ENCODE measurements at regions not wholly inside any gene's neighbourhood (a gene's known extent, or its start where the extent isn't known, plus 50 kb on each side); places are given as distances from the start of the nearest gene placed in this dataset.

DNA sequence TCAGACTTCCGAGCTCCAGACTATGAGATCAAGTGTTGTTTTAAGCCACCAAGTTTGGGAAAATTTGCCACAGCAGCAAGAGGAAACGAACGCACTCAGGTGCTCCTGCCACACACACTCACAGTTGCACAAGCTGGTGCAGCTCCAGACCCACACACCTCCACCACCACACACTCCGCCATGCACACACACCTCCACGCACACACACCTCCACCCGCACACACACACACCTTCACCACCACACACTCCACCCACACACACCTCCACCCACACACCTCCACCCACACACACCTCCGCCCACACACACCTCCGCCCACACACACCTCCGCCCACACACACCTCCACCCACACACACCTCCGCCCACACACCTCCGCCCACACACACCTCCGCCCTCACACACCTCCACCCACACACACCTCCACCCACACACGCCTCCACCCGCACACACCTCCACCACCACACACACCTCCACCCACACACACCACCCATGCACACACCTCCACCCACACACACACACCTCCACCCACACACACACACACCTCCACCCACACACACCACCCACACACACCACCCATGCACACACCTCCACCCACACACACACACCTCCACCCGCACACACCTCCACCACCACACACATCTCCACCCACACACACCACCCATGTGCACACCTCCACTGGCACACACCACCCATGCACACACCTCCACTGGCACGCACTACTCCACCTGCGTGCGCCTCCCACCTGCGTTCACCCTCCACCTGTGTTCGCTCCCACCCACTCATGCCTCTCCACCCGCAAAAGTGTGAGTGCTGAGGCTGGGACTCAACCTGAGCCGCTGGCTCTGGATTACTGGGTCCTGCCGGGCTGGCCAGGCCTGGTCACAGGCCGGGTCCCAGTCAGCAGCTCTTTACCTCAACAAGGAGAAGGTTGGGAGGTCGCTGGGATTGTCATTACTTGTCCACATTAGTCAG, 175.6 kb downstream of the BMP7 start:
- Mint-ChIP-seq H3K4me1 (ENCODE audit: low read depth, unreplicated experiment) (peaks cover 9% of the 10 kb centered on the region), H3K36me3 (ENCODE audit: insufficient read depth, unreplicated experiment) (peaks cover 13% of the 10 kb centered on the region), H3K9me3 (ENCODE audit: low read depth, unreplicated experiment) (no peaks in the 10 kb centered on the region), H3K27me3 (ENCODE audit: unreplicated experiment) (peaks cover 95% of the 10 kb centered on the region), H3K4me3 (ENCODE audit: low read depth, unreplicated experiment) (no peak overlapping the region), H3K27ac (ENCODE audit: unreplicated experiment) (no peak overlapping the region)
- TF ChIP-seq CTCF (IDR thresholded peaks at IDR 0.05; ENCODE audit: unreplicated experiment) = no peak
- intact Hi-C loops (cut with micrococcal nuclease; ENCODE audit: unreplicated experiment) = loop anchor here (5.0 kb wide), 1 partner anchor 241 kb away; no protein-coding TSS in a partner anchor
- no peak for DNase-seq
- no TSS peak for BruUV-seq (replicated peaks)
- CTCF ChIA-PET = interaction anchor here (0.9 to 3.2 kb wide), 6 partner anchors 10 to 256 kb away, joined by 3 to 35 read pairs (median 6); no protein-coding TSS in a partner anchor

DNA sequence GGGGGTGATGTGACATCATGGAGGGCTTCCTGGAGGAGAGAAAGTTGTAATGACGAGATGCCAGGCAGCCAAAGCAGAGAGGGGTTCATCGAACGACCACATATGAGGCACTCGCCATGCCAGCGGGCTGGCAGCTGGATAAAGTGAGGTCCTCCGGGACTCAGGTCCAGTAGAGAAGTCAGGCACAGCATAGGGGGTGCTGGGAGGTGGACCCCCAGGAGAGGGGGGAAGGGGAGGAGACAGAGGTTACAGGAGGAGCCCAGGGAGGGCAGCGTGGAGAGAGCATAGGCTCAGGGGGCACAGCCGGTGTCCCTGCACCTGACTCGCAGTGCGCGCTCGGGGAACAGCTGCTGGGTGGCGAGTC, 174.7 kb downstream of the BMP7 start:
- intact Hi-C loops (cut with micrococcal nuclease; ENCODE audit: unreplicated experiment) = loop anchor here (5.0 kb wide), 1 partner anchor 241 kb away; no protein-coding TSS in a partner anchor
- H3K27ac Mint-ChIP-seq (ENCODE audit: unreplicated experiment) = no peak overlapping the region
- no peak for DNase-seq
- peaks cover 13% of the 10 kb centered on the region for H3K36me3 Mint-ChIP-seq (ENCODE audit: insufficient read depth, unreplicated experiment)
- peaks cover 95% of the 10 kb centered on the region for H3K27me3 Mint-ChIP-seq (ENCODE audit: unreplicated experiment)
- H3K4me1 Mint-ChIP-seq (ENCODE audit: low read depth, unreplicated experiment) = peaks cover 9% of the 10 kb centered on the region
- CTCF ChIA-PET = interaction anchor here (3.1 to 3.2 kb wide), 2 partner anchors 241 to 255 kb away, joined by 29 to 35 read pairs; no protein-coding TSS in a partner anchor
- BruUV-seq (replicated peaks) = no TSS peak
- no peaks in the 10 kb centered on the region for H3K9me3 Mint-ChIP-seq (ENCODE audit: low read depth, unreplicated experiment)
- no peak overlapping the region for H3K4me3 Mint-ChIP-seq (ENCODE audit: low read depth, unreplicated experiment)
- no peak for TF ChIP-seq CTCF (IDR thresholded peaks at IDR 0.05; ENCODE audit: unreplicated experiment)

DNA sequence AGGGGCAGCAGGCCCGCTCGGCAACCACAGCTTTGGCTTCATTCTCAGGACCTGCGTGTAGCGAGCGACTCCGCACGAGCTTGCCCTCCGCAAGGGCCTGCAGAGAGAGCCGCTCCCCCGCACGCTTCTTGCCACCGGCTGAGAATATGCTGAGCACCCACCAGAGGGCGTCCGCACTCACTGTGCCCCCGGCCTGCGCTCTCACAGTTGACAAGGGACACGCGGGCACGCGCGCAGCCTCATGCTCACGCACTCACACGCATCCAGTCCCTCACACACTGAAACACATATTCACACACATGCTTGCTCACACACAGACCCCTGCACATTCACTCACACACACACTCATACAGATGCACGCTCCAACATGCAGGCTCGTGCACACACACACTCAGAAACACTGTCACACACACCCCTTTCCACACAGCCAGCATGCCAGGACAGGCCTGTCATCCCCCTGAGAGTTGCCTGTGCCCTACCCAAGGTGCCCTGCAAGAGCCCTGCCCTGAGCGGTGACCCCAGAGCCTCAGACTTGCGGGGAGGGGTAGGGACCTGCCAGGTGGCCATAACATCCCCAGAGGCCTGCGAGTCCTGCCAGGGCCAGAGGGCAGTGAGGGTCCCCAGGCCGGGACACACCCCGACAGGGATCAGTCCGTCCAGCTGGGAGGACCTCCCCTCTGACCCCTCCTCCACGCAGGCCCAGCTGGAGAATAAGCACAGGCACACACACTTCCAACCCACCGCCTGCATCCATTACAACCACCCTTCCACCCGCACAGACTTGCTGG, 174.1 kb downstream of the BMP7 start:
- Mint-ChIP-seq H3K4me3 (ENCODE audit: low read depth, unreplicated experiment) (no peak overlapping the region), H3K27ac (ENCODE audit: unreplicated experiment) (no peak overlapping the region), H3K4me1 (ENCODE audit: low read depth, unreplicated experiment) (peaks cover 9% of the 10 kb centered on the region), H3K9me3 (ENCODE audit: low read depth, unreplicated experiment) (no peaks in the 10 kb centered on the region), H3K36me3 (ENCODE audit: insufficient read depth, unreplicated experiment) (peaks cover 13% of the 10 kb centered on the region), H3K27me3 (ENCODE audit: unreplicated experiment) (peaks cover 95% of the 10 kb centered on the region)
- BruUV-seq (replicated peaks) = no TSS peak
- peak; percentile 97 for TF ChIP-seq CTCF (IDR thresholded peaks at IDR 0.05; ENCODE audit: unreplicated experiment)
- CTCF ChIA-PET = interaction anchor here (3.1 to 3.2 kb wide), 2 partner anchors 241 to 254 kb away, joined by 29 to 35 read pairs; no protein-coding TSS in a partner anchor
- DNase-seq = peak; percentile 84
- intact Hi-C loops (cut with micrococcal nuclease; ENCODE audit: unreplicated experiment) = loop anchor here (5.0 kb wide), 1 partner anchor 240 kb away; no protein-coding TSS in a partner anchor

GRCh38 chr20:57092900-57093530, 173.4 kb downstream of the BMP7 start:
- H3K4me1 Mint-ChIP-seq (ENCODE audit: low read depth, unreplicated experiment) = peaks cover 9% of the 10 kb centered on the region
- H3K27me3 Mint-ChIP-seq (ENCODE audit: unreplicated experiment) = peaks cover 95% of the 10 kb centered on the region
- no TSS peak for BruUV-seq (replicated peaks)
- no peak overlapping the region for H3K27ac Mint-ChIP-seq (ENCODE audit: unreplicated experiment)
- TF ChIP-seq CTCF (IDR thresholded peaks at IDR 0.05; ENCODE audit: unreplicated experiment) = no peak
- DNase-seq = no peak
- CTCF ChIA-PET = no interaction called here
- peaks cover 10% of the 10 kb centered on the region for H3K36me3 Mint-ChIP-seq (ENCODE audit: insufficient read depth, unreplicated experiment)
- intact Hi-C loops (cut with micrococcal nuclease; ENCODE audit: unreplicated experiment) = loop anchor here (5.0 kb wide), 1 partner anchor 239 kb away; no protein-coding TSS in a partner anchor
- H3K4me3 Mint-ChIP-seq (ENCODE audit: low read depth, unreplicated experiment) = no peak overlapping the region
- no peaks in the 10 kb centered on the region for H3K9me3 Mint-ChIP-seq (ENCODE audit: low read depth, unreplicated experiment)
